A673 (cell line): ENCODE measurements at regions not wholly inside any gene's neighbourhood (a gene's known extent, or its start where the extent isn't known, plus 50 kb on each side); places are given as distances from the start of the nearest gene placed in this dataset.

Experiments used
- BruUV-seq: library from RNA; stranded (reverse); fragments of 400-500 nt; replicated peaks from 2 replicates; lab custom pipeline; 2021; lab: Mats Ljungman, UMichigan
- CTCF ChIA-PET: fragments of 300-600 bp; sonication (Branson Sonifier 250); formaldehyde crosslinking; loops from one replicate; lab custom pipeline; 2022; ENCODE audit warnings: antibody characterized with exemption; lab: Charles Lee
- POLR2A ChIA-PET: fragments of 300-600 bp; sonication (Branson Sonifier 250); formaldehyde crosslinking; loops from one replicate; lab custom pipeline; 2022; ENCODE audit warnings: antibody characterized with exemption; ENCODE audit not compliant: low non-redundant PET; lab: Charles Lee
- DNase-seq: peaks from one replicate; pipeline ENCODE4 v3.0.0-alpha.2; 2015; ENCODE audit warnings: low spot score
- H3K27ac ChIP-seq: fragments of 200-600 bp; sonication (generic); 2 replicates; pipeline ENCODE4 v1.5.1; 2016; ENCODE audit warnings: mixed run types, low read depth, mild to moderate bottlenecking, mixed read lengths, antibody characterized with exemption, low read length; ENCODE audit not compliant: poor library complexity, severe bottlenecking
- H3K27me3 ChIP-seq: fragments of 200-600 bp; sonication (generic); replicated peaks from 2 replicates; pipeline ENCODE4 v1.6.1; 2017; ENCODE audit warnings: mixed run types, low read depth, mild to moderate bottlenecking, mixed read lengths, antibody characterized with exemption, low read length; ENCODE audit not compliant: insufficient read depth, poor library complexity
- H3K36me3 ChIP-seq: fragments of 200-600 bp; sonication (generic); 2 replicates; pipeline ENCODE4 v1.6.1; 2016; ENCODE audit warnings: mixed run types, mild to moderate bottlenecking, mixed read lengths, antibody characterized with exemption, low read length; ENCODE audit not compliant: insufficient read depth, poor library complexity, severe bottlenecking
- H3K4me1 ChIP-seq: fragments of 200-600 bp; sonication (generic); 2 replicates; pipeline ENCODE4 v1.6.1; 2017; ENCODE audit warnings: mixed run types, mild to moderate bottlenecking, mixed read lengths, antibody characterized with exemption, low read length; ENCODE audit not compliant: insufficient read depth, poor library complexity, severe bottlenecking
- H3K4me3 ChIP-seq: fragments of 200-600 bp; sonication (generic); 2 replicates; pipeline ENCODE4 v1.5.1; 2016; ENCODE audit warnings: low read depth, mixed run types, mild to moderate bottlenecking, mixed read lengths, low read length; ENCODE audit not compliant: poor library complexity, severe bottlenecking
- H3K9me3 ChIP-seq: fragments of 200-600 bp; sonication (generic); 2 replicates; pipeline ENCODE4 v1.6.1; 2016; ENCODE audit warnings: mixed run types, low read depth, mild to moderate bottlenecking, mixed read lengths, antibody characterized with exemption, low read length; ENCODE audit not compliant: poor library complexity, severe bottlenecking
- EZH2 ChIP-seq: fragments of 200-600 bp; sonication (generic); IDR thresholded peaks from 2 replicates; pipeline ENCODE4 v1.6.1; 2017; ENCODE audit warnings: borderline replicate concordance, low read depth, mild to moderate bottlenecking, mixed read lengths, antibody characterized with exemption, low read length; ENCODE audit not compliant: poor library complexity, severe bottlenecking
- intact Hi-C: fragments of 100-400 bp; cut with micrococcal nuclease; formaldehyde crosslinking; loops from one replicate; pipeline ENCODE4 v1.10.0; 2022; ENCODE audit not compliant: unreplicated experiment
- TF ChIP-seq, protein P1 (sequence below): fragments of 300-800, 200-600 bp; sonication (generic); conservative IDR thresholded peaks from 2 replicates; pipeline ENCODE4 v1.5.1; 2017; ENCODE audit warnings: low read depth, mild to moderate bottlenecking, antibody characterized with exemption, low read length, moderate library complexity, mixed read lengths

DNA sequence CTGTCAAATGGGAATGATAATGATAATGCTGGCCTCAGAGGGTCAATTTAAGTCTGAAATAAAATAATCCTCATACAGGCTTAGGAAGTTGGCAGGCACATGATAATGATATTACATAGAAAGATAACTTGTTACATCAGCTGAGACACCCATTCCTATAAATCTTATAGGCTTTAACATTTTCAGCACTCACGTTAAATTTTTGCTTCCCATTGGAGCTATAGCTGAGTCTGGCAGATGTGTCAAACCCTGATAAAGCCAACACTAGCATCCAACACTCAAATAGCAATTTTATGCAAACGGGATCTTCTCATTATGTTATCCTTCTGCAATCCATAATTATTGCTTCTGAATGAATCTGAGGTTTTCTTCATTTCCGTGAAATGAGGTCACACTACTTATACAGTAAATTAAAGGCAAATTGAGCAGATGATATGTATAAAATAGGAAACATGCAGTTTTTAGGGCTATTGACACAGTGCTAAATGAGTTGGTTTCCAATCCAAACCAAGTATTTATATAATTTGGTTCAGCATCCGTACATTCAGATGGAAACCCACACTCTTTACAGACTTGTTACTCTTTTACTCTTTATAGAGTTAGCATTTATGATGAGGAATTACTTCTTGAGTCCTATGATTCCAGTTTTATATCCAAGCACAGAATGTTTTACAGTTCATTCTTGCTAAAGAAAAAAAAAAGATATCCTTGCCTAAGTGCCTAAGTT, 481.6 kb downstream of the BTBD3 start:
- CTCF ChIA-PET: no interaction called here
- TF ChIP-seq, protein P1, sequence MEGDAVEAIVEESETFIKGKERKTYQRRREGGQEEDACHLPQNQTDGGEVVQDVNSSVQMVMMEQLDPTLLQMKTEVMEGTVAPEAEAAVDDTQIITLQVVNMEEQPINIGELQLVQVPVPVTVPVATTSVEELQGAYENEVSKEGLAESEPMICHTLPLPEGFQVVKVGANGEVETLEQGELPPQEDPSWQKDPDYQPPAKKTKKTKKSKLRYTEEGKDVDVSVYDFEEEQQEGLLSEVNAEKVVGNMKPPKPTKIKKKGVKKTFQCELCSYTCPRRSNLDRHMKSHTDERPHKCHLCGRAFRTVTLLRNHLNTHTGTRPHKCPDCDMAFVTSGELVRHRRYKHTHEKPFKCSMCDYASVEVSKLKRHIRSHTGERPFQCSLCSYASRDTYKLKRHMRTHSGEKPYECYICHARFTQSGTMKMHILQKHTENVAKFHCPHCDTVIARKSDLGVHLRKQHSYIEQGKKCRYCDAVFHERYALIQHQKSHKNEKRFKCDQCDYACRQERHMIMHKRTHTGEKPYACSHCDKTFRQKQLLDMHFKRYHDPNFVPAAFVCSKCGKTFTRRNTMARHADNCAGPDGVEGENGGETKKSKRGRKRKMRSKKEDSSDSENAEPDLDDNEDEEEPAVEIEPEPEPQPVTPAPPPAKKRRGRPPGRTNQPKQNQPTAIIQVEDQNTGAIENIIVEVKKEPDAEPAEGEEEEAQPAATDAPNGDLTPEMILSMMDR: no peak
- TF ChIP-seq EZH2: no peak
- H3K27me3 ChIP-seq: no peaks in the 10 kb centered on the region
- H3K27ac ChIP-seq: no peak overlapping the region
- POLR2A ChIA-PET: no interaction called here
- H3K4me1 ChIP-seq: no peaks in the 10 kb centered on the region
- DNase-seq: no peak
- H3K4me3 ChIP-seq: no peak overlapping the region
- intact Hi-C loops: no loop called here
- H3K36me3 ChIP-seq: no peaks in the 10 kb centered on the region
- no TSS peak for BruUV-seq
- no peaks in the 10 kb centered on the region for H3K9me3 ChIP-seq

DNA sequence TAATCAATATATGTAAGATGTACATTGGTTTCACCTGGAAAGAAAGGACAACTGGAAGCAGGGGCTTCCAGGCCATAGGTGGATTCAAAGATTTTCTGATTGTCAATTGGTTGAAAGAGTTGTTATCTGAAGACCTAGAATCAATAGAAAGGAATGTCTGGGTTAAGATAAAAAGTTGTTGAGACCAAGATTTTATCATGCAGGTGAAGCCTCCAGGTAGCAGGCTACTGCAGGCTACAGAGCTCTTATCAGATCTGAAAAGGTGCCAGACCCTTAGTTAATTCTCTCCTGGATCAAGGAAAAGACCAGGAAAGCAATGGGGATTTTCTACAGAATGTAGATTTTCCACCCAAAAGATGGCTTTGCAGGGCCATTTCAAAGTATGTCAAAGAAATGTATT, 487.2 kb downstream of the BTBD3 start:
- Histone ChIP-seq H3K27me3 (no peaks in the 10 kb centered on the region), H3K36me3 (no peaks in the 10 kb centered on the region), H3K4me3 (no peak overlapping the region), H3K27ac (no peak overlapping the region), H3K9me3 (peaks cover 10% of the 10 kb centered on the region), H3K4me1 (no peaks in the 10 kb centered on the region)
- ChIA-PET POLR2A (no interaction called here), CTCF (no interaction called here)
- DNase-seq: no peak
- TF ChIP-seq, protein P1: no peak
- TF ChIP-seq EZH2: no peak
- intact Hi-C loops: no loop called here
- no TSS peak for BruUV-seq

DNA sequence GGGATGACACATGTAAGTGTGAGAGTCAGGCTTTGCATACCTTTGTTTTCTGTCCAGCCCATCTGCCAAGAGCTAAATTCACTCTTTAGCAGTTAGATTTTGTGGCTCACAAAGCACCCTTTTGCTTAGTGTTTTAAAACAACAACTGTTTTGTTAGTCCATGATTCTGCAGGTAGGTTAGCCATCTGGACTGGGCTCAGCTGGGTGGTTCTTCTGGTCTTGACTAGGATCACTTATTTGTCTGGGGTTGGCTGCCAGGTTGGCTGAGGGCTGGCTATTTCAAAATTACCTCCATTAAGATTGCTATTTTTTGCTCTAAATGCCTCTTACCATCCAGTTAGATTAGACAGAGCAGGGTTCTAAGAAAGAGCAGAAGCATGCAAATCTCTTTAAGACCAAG, 489.3 kb downstream of the BTBD3 start:
- Histone ChIP-seq H3K9me3 (peaks cover 10% of the 10 kb centered on the region), H3K36me3 (no peaks in the 10 kb centered on the region), H3K4me1 (no peaks in the 10 kb centered on the region), H3K27me3 (no peaks in the 10 kb centered on the region), H3K4me3 (no peak overlapping the region), H3K27ac (no peak overlapping the region)
- POLR2A ChIA-PET: no interaction called here
- intact Hi-C loops: no loop called here
- no peak for TF ChIP-seq EZH2
- TF ChIP-seq, protein P1: no peak
- BruUV-seq: no TSS peak
- CTCF ChIA-PET: no interaction called here
- no peak for DNase-seq
